HEK293T (cell line): ENCODE measurements at regions not wholly inside any gene's neighbourhood (a gene's known extent, or its start where the extent isn't known, plus 50 kb on each side); places are given as distances from the start of the nearest gene placed in this dataset.

Experiments
- SP1 ChIP-seq: fragments of 450-650 bp; IDR thresholded peaks from 2 replicates; pipeline ENCODE4 v1.6.1; 2017
- SUZ12 ChIP-seq: fragments of 450-650 bp; IDR thresholded peaks from 2 replicates; pipeline ENCODE4 v1.6.1; 2016; ENCODE audit warnings: mild to moderate bottlenecking

GRCh38 chr12:77253321-77253720, 188.0 kb upstream of the E2F7 start:
- TF ChIP-seq SUZ12 (no peak), SP1 (no peak)
